ENCODE measurements at regions not wholly inside any gene's neighbourhood (a gene's known extent, or its start where the extent isn't known, plus 50 kb on each side); places are given as distances from the start of the nearest gene placed in this dataset.
A peak's percentile ranks its signal among the peaks of the same experiment; 100 is the strongest.

- peak; percentile 50 for TF ChIP-seq CTCF (IDR thresholded peaks at IDR 0.05; ENCODE audit: control insufficient read depth, extremely low read depth, insufficient read depth)
- no peak overlapping the region for H3K4me3 ChIP-seq (ENCODE audit: low read depth, low read length)
- no peak for DNase-seq (ENCODE audit: low read depth)
These were observed 879.7 kb downstream of the JRKL start for GRCh38 chr11:97269527-97269926.

GRCh38 chr11:97279341-97279740 lies 889.5 kb downstream of the JRKL start:
- TF ChIP-seq CTCF (IDR thresholded peaks at IDR 0.05; ENCODE audit: control insufficient read depth, extremely low read depth, insufficient read depth), result no peak
- no peak for DNase-seq (ENCODE audit: low read depth)

GRCh38 chr11:97280347-97280746 lies 890.5 kb downstream of the JRKL start:
- DNase-seq (ENCODE audit: low read depth), result no peak
- TF ChIP-seq CTCF (IDR thresholded peaks at IDR 0.05; ENCODE audit: control insufficient read depth, extremely low read depth, insufficient read depth), result no peak
- H3K4me3 ChIP-seq (ENCODE audit: low read depth, low read length), result no peak overlapping the region

More at GRCh38 chr11:97279341-97279740, 889.5 kb downstream of the JRKL start:
- H3K4me3 ChIP-seq (ENCODE audit: low read depth, low read length), result no peak overlapping the region

- no peak for TF ChIP-seq CTCF (IDR thresholded peaks at IDR 0.05; ENCODE audit: control insufficient read depth, extremely low read depth, insufficient read depth)
- DNase-seq (ENCODE audit: low read depth), result no peak
- H3K4me3 ChIP-seq (ENCODE audit: low read depth, low read length), result no peak overlapping the region
These were observed 900.0 kb downstream of the JRKL start for GRCh38 chr11:97289823-97290222.

- H3K4me3 ChIP-seq (ENCODE audit: low read depth, low read length), result no peak overlapping the region
- DNase-seq (ENCODE audit: low read depth), result no peak
- no peak for TF ChIP-seq CTCF (IDR thresholded peaks at IDR 0.05; ENCODE audit: control insufficient read depth, extremely low read depth, insufficient read depth)
These were observed 900.7 kb downstream of the JRKL start for GRCh38 chr11:97290464-97291041.

- no peak for TF ChIP-seq CTCF (IDR thresholded peaks at IDR 0.05; ENCODE audit: control insufficient read depth, extremely low read depth, insufficient read depth)
- no peak for DNase-seq (ENCODE audit: low read depth)
- H3K4me3 ChIP-seq (ENCODE audit: low read depth, low read length), result no peak overlapping the region
These were observed 906.5 kb downstream of the JRKL start for GRCh38 chr11:97296301-97296700.

GRCh38 chr11:97309291-97309690 lies 919.5 kb downstream of the JRKL start:
- DNase-seq (ENCODE audit: low read depth), result no peak
- H3K4me3 ChIP-seq (ENCODE audit: low read depth, low read length), result no peak overlapping the region
- TF ChIP-seq CTCF (IDR thresholded peaks at IDR 0.05; ENCODE audit: control insufficient read depth, extremely low read depth, insufficient read depth), result no peak
